ENCODE measurements at regions not wholly inside any gene's neighbourhood (a gene's known extent, or its start where the extent isn't known, plus 50 kb on each side); places are given as distances from the start of the nearest gene placed in this dataset.

DNA sequence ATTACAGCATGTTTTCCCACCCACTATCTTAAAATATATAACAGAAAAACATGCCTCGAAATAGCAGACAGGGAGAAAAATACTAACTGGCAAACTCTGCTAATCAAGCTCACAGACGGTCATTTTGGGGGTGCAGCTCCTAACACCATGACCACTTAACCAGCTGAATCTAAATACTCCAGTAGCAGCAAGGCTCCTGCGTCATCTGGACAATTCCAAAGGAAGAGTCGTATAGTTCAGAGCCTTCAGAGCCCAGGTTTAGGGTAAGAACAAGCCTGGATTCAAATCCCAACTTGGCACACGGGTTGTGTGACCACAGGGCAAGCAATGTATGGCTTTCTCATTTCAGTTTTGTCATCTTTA lies 81.3 kb upstream of the COL21A1 start:
- TF ChIP-seq ZNF367 (CRISPR knock-in tag; IDR thresholded peaks at IDR 0.05; ENCODE audit: borderline replicate concordance) (no peak), MAFK (conservative IDR thresholded peaks at IDR 0.05 in 1 of 2, IDR thresholded peaks at IDR 0.05 in 1 of 2; ENCODE audit: low read length in 2 of 2) (no peak), SRSF9 (IDR thresholded peaks at IDR 0.05; ENCODE audit: borderline replicate concordance, insufficient read depth, low read depth, low read length, poor library complexity, severe bottlenecking) (no peak), ZNF496 (CRISPR knock-in tag; IDR thresholded peaks at IDR 0.05; ENCODE audit: insufficient replicate concordance) (no peak), KAT7 (CRISPR knock-in tag; IDR thresholded peaks at IDR 0.05; ENCODE audit: borderline replicate concordance) (no peak), ZSCAN20 (CRISPR knock-in tag; IDR thresholded peaks at IDR 0.05; ENCODE audit: borderline replicate concordance) (no peak), CENPX (CRISPR knock-in tag; IDR thresholded peaks at IDR 0.05) (no peak)
- TF ChIP-seq, protein P1, sequence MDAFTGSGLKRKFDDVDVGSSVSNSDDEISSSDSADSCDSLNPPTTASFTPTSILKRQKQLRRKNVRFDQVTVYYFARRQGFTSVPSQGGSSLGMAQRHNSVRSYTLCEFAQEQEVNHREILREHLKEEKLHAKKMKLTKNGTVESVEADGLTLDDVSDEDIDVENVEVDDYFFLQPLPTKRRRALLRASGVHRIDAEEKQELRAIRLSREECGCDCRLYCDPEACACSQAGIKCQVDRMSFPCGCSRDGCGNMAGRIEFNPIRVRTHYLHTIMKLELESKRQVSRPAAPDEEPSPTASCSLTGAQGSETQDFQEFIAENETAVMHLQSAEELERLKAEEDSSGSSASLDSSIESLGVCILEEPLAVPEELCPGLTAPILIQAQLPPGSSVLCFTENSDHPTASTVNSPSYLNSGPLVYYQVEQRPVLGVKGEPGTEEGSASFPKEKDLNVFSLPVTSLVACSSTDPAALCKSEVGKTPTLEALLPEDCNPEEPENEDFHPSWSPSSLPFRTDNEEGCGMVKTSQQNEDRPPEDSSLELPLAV (CRISPR knock-in tag; conservative IDR thresholded peaks at IDR 0.05; ENCODE audit: low read depth), result no peak
- CTCF ChIA-PET (ENCODE audit: low intra/inter-chr PET ratio, low total read pairs), result no interaction called here

More for the DNA sequence above, 81.3 kb upstream of the COL21A1 start:
- FAIRE-seq, result no peak
- H3K4me2 ChIP-seq (ENCODE audit: low read depth, low read length), result no peak overlapping the region
- no peaks in the 10 kb centered on the region for H3K79me2 ChIP-seq (ENCODE audit: insufficient read depth, low read length)
- H3K27me3 ChIP-seq (ENCODE audit: control insufficient read depth in 1 of 2, insufficient read depth in 2 of 2, low read length in 2 of 2), result no peaks in the 10 kb centered on the region; a peak in 1 of 5 replicates
- DNase-seq (ENCODE audit: low spot score), result no peak
- no peaks in the 10 kb centered on the region for H3K36me3 ChIP-seq (replicated peaks in 1 of 2; ENCODE audit: control insufficient read depth in 1 of 2, insufficient read depth in 2 of 2, low read length in 2 of 2)
- no peak overlapping the region for H3K27ac ChIP-seq (ENCODE audit: extremely low read length, insufficient read depth, low read length)
- no peaks in the 10 kb centered on the region for H4K20me1 ChIP-seq (ENCODE audit: insufficient read depth, low read length)
- H3K4me3 ChIP-seq (replicated peaks in 1 of 3; ENCODE audit: insufficient read depth in 1 of 3, low read depth in 2 of 3, low read length in 3 of 3), result no peak overlapping the region
- 12% methylated on average over 5 of the region's 5 CpGs for WGBS (ENCODE audit: low lambda C conversion rate)
- ATAC-seq, result no peak
- no peaks in the 10 kb centered on the region for H3K4me1 ChIP-seq (ENCODE audit: insufficient read depth, low read length)
- intact Hi-C loops (cut with micrococcal nuclease; ENCODE audit: unreplicated experiment), result no loop called here
- no TSS peak for BruUV-seq (replicated peaks)
- POLR2A ChIA-PET, result no interaction called here
- no peak overlapping the region for H3K9ac ChIP-seq (ENCODE audit: insufficient read depth, low read depth, low read length)
- H2AFZ ChIP-seq (ENCODE audit: low read length), result no peak overlapping the region
- no peaks in the 10 kb centered on the region for H3K9me3 ChIP-seq (ENCODE audit: low read length)
- in situ Hi-C loops (cut with HindIII; ENCODE audit: extremely low pct_ligation_motif_present, low pct_unique_long_range_greater_than_20kb), result no loop called here

Measured in HepG2 (cell line).